ENCODE measurements at regions not wholly inside any gene's neighbourhood (a gene's known extent, or its start where the extent isn't known, plus 50 kb on each side); places are given as distances from the start of the nearest gene placed in this dataset.

DNA sequence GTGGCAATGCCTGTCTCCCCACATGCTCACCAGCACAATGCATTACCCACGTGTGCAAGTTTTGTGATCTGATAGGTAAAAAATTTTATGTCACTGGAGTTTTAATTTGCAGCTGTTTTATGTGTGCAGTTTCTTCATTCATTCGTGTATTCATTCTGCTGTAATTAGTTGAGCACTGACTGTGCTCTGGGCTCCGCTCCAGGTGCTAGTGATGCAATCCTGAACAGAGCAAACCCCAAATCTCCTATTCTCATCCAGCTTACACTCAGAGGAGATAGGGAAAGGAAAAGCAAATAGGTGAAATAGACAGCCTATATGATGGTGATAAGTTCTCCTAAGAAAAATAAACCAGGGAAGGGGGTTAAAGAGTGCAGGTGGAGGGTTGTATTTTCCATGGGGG is 148.4 kb downstream of the TENT4A start:
- peaks cover 14% of the 10 kb centered on the region for H3K9me3 Mint-ChIP-seq (ENCODE audit: unreplicated experiment)
- H3K27me3 Mint-ChIP-seq (ENCODE audit: insufficient read depth, unreplicated experiment): no peaks in the 10 kb centered on the region
- TF ChIP-seq, protein P1, sequence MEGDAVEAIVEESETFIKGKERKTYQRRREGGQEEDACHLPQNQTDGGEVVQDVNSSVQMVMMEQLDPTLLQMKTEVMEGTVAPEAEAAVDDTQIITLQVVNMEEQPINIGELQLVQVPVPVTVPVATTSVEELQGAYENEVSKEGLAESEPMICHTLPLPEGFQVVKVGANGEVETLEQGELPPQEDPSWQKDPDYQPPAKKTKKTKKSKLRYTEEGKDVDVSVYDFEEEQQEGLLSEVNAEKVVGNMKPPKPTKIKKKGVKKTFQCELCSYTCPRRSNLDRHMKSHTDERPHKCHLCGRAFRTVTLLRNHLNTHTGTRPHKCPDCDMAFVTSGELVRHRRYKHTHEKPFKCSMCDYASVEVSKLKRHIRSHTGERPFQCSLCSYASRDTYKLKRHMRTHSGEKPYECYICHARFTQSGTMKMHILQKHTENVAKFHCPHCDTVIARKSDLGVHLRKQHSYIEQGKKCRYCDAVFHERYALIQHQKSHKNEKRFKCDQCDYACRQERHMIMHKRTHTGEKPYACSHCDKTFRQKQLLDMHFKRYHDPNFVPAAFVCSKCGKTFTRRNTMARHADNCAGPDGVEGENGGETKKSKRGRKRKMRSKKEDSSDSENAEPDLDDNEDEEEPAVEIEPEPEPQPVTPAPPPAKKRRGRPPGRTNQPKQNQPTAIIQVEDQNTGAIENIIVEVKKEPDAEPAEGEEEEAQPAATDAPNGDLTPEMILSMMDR (IDR thresholded peaks at IDR 0.05; ENCODE audit: unreplicated experiment): no peak
- intact Hi-C loops (cut with micrococcal nuclease): no loop called here
- ChIA-PET CTCF (no interaction called here), POLR2A (no interaction called here)
- H3K4me1 Mint-ChIP-seq (ENCODE audit: insufficient read depth, unreplicated experiment): peaks cover 14% of the 10 kb centered on the region
- H3K4me3 Mint-ChIP-seq (ENCODE audit: unreplicated experiment): no peak overlapping the region
- no peak overlapping the region for H3K27ac Mint-ChIP-seq (ENCODE audit: low read depth, unreplicated experiment)
- peak; percentile 55 for DNase-seq (ENCODE audit: unreplicated experiment)
- no peaks in the 10 kb centered on the region for H3K36me3 Mint-ChIP-seq (ENCODE audit: insufficient read depth, unreplicated experiment)
- no TSS peak for BruUV-seq (replicated peaks)

DNA sequence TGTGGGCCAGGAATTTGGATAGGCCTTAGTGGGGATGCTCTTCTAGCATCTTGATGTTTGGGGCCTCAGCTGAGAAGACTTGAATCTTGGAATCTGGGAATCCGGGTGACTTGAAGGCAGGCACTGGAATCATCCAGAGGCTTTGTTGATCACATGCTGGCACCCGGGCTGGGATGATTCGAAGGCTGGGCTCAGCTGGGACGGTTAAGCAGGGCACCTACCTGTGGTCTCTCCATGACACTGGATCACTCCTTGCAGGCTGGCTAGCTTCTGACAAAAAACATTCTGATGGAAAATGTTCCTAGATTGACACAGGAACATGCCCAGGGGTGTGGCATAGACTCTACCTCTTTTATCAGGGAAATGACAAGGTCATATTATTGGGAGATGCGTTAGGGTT is 149.1 kb downstream of the TENT4A start:
- H3K27ac Mint-ChIP-seq (ENCODE audit: low read depth, unreplicated experiment): no peak overlapping the region

DNA sequence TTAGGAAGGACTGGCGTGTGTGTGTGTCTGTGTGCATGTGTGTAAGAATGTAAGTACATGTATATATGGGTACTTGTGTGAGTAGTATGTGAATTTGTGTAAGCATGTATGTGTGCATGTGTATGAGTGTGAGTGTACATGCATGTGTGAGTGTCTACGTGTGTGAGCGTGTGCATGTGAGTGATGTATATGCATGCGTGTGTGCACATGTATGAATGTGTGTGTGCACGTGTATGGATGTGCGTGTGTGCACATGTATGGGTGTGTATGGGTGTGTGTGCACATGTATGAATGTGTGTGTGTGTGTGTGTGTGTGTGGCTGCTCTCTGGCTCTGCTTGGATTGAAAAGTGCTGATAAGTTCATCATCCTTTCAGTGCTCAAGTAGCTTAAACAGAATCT is 154.5 kb downstream of the TENT4A start:
- TF ChIP-seq, protein P1 (IDR thresholded peaks at IDR 0.05; ENCODE audit: unreplicated experiment): no peak
- no peaks in the 10 kb centered on the region for H3K4me1 Mint-ChIP-seq (ENCODE audit: insufficient read depth, unreplicated experiment)
- peaks cover 7% of the 10 kb centered on the region for H3K9me3 Mint-ChIP-seq (ENCODE audit: unreplicated experiment)
- CTCF ChIA-PET: interaction anchor here (1.7 kb wide), 1 partner anchor 11 kb away, joined by 4 read pairs; no protein-coding TSS in a partner anchor
- intact Hi-C loops (cut with micrococcal nuclease): no loop called here
- H3K4me3 Mint-ChIP-seq (ENCODE audit: unreplicated experiment): no peak overlapping the region
- no peak for DNase-seq (ENCODE audit: unreplicated experiment)
- BruUV-seq (replicated peaks): no TSS peak
- POLR2A ChIA-PET: no interaction called here
- no peak overlapping the region for H3K27ac Mint-ChIP-seq (ENCODE audit: low read depth, unreplicated experiment)
- H3K27me3 Mint-ChIP-seq (ENCODE audit: insufficient read depth, unreplicated experiment): no peaks in the 10 kb centered on the region
- H3K36me3 Mint-ChIP-seq (ENCODE audit: insufficient read depth, unreplicated experiment): no peaks in the 10 kb centered on the region

More for the DNA sequence above, 149.1 kb downstream of the TENT4A start:
- ChIA-PET CTCF (no interaction called here), POLR2A (no interaction called here)
- peaks cover 14% of the 10 kb centered on the region for H3K4me1 Mint-ChIP-seq (ENCODE audit: insufficient read depth, unreplicated experiment)
- no peak for DNase-seq (ENCODE audit: unreplicated experiment)
- no peak overlapping the region for H3K4me3 Mint-ChIP-seq (ENCODE audit: unreplicated experiment)
- no peaks in the 10 kb centered on the region for H3K36me3 Mint-ChIP-seq (ENCODE audit: insufficient read depth, unreplicated experiment)
- H3K27me3 Mint-ChIP-seq (ENCODE audit: insufficient read depth, unreplicated experiment): no peaks in the 10 kb centered on the region
- H3K9me3 Mint-ChIP-seq (ENCODE audit: unreplicated experiment): peaks cover 14% of the 10 kb centered on the region
- no TSS peak for BruUV-seq (replicated peaks)
- TF ChIP-seq, protein P1 (IDR thresholded peaks at IDR 0.05; ENCODE audit: unreplicated experiment): no peak
- intact Hi-C loops (cut with micrococcal nuclease): no loop called here

DNA sequence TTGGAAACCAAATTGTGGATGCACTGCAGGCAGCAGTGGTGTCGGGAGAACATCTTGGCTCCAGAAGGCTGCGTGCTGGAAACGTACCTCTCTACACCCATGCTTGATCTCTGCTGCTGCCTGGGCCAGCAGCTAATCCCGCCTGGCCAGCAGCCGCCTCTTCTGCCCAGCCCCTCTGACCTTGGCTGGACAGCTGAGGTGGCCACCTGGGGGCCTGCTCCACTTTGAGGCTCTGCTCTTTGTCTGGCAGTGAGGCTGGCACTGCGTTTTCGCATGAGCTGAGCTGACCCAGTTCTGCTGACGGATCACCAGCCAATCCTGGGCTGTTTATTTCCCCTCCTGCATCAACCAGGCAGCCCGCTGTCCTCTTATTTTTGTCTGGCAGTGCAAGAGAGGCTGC is 154.9 kb downstream of the TENT4A start:
- Mint-ChIP-seq H3K27me3 (ENCODE audit: insufficient read depth, unreplicated experiment) (no peaks in the 10 kb centered on the region), H3K9me3 (ENCODE audit: unreplicated experiment) (peaks cover 2% of the 10 kb centered on the region), H3K36me3 (ENCODE audit: insufficient read depth, unreplicated experiment) (no peaks in the 10 kb centered on the region), H3K4me3 (ENCODE audit: unreplicated experiment) (no peak overlapping the region), H3K27ac (ENCODE audit: low read depth, unreplicated experiment) (no peak overlapping the region), H3K4me1 (ENCODE audit: insufficient read depth, unreplicated experiment) (no peaks in the 10 kb centered on the region)
- TF ChIP-seq, protein P1 (IDR thresholded peaks at IDR 0.05; ENCODE audit: unreplicated experiment): no peak
- intact Hi-C loops (cut with micrococcal nuclease): no loop called here
- no peak for DNase-seq (ENCODE audit: unreplicated experiment)
- ChIA-PET POLR2A (no interaction called here), CTCF (interaction anchor here (1.7 kb wide), 1 partner anchor 11 kb away, joined by 4 read pairs; no protein-coding TSS in a partner anchor)
- BruUV-seq (replicated peaks): no TSS peak

All from MCF 10A (cell line).